Activated naive CD4-positive, alpha-beta T cell treated with anti-CD3 and anti-CD28 coated beads, Interleukin-2, amount 50 U/mL, for 24 hours (primary cell): ENCODE measurements at regions not wholly inside any gene's neighbourhood (a gene's known extent, or its start where the extent isn't known, plus 50 kb on each side); places are given as distances from the start of the nearest gene placed in this dataset.

Experiments
- H3K27ac Mint-ChIP-seq: one replicate; pipeline ENCODE4 v1.8.0; 2021; ENCODE audit warnings: mild to moderate bottlenecking, mixed read lengths
- H3K27me3 Mint-ChIP-seq: one replicate; pipeline ENCODE4 v1.8.0; 2021; ENCODE audit warnings: mixed read lengths
- H3K36me3 Mint-ChIP-seq: one replicate; pipeline ENCODE4 v1.8.0; 2021; ENCODE audit warnings: mixed read lengths
- H3K4me1 Mint-ChIP-seq: one replicate; pipeline ENCODE4 v1.8.0; 2021; ENCODE audit warnings: mixed read lengths
- H3K4me3 Mint-ChIP-seq: one replicate; pipeline ENCODE4 v1.8.0; 2021; ENCODE audit warnings: mild to moderate bottlenecking, mixed read lengths
- H3K9me3 Mint-ChIP-seq: one replicate; pipeline ENCODE4 v1.8.0; 2021; ENCODE audit warnings: mixed read lengths

- peaks cover 5% of the 10 kb centered on the region for H3K9me3 Mint-ChIP-seq
- no peak overlapping the region for H3K4me3 Mint-ChIP-seq
- no peaks in the 10 kb centered on the region for H3K36me3 Mint-ChIP-seq
- H3K4me1 Mint-ChIP-seq = no peaks in the 10 kb centered on the region
- H3K27ac Mint-ChIP-seq = no peak overlapping the region
- no peaks in the 10 kb centered on the region for H3K27me3 Mint-ChIP-seq
These were observed 460.3 kb downstream of the GRXCR1 start for GRCh38 chr4:43352859-43353258.

DNA sequence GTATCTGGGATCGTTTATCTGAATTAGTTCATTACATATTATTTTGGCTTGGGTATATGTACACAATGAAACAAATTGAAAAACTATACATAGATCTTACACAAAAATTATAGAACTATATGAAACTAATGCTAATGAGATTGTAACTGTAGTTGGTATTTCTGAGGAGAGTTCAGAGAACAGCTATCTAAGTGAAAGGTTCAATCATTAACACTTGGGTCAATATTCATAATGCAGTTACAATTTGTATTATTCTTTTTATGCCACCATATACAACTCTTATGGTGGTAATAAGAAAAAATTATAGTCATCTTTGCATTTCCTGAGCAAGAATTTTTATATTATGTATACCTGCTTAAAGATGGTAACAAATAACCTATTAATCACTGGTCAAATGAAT, 461.0 kb downstream of the GRXCR1 start:
- no peaks in the 10 kb centered on the region for H3K4me1 Mint-ChIP-seq
- no peaks in the 10 kb centered on the region for H3K36me3 Mint-ChIP-seq
- H3K27me3 Mint-ChIP-seq = no peaks in the 10 kb centered on the region
- peaks cover 5% of the 10 kb centered on the region for H3K9me3 Mint-ChIP-seq
- H3K27ac Mint-ChIP-seq = no peak overlapping the region
- H3K4me3 Mint-ChIP-seq = no peak overlapping the region

DNA sequence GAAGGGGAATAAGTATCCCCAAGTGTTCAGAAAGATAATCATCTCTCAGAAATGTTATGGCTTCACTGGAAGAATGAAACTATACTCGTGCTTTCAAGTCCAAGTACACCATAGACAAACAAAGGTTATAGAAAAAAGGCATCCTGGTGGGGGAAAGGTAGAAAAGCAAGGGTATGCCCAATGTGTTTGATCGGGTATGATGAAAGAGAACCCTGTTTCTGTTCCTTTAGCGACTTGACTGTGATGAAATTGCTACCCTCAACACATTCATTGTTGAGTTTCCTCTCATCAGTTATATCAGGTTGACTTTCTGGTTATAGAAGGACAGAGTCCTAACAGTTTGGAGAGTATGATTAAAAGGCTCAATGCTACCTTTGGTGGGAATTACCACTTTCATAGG, 464.3 kb downstream of the GRXCR1 start:
- no peaks in the 10 kb centered on the region for H3K36me3 Mint-ChIP-seq
- no peaks in the 10 kb centered on the region for H3K27me3 Mint-ChIP-seq
- H3K27ac Mint-ChIP-seq = no peak overlapping the region
- H3K4me3 Mint-ChIP-seq = no peak overlapping the region
- H3K4me1 Mint-ChIP-seq = no peaks in the 10 kb centered on the region
- no peaks in the 10 kb centered on the region for H3K9me3 Mint-ChIP-seq

DNA sequence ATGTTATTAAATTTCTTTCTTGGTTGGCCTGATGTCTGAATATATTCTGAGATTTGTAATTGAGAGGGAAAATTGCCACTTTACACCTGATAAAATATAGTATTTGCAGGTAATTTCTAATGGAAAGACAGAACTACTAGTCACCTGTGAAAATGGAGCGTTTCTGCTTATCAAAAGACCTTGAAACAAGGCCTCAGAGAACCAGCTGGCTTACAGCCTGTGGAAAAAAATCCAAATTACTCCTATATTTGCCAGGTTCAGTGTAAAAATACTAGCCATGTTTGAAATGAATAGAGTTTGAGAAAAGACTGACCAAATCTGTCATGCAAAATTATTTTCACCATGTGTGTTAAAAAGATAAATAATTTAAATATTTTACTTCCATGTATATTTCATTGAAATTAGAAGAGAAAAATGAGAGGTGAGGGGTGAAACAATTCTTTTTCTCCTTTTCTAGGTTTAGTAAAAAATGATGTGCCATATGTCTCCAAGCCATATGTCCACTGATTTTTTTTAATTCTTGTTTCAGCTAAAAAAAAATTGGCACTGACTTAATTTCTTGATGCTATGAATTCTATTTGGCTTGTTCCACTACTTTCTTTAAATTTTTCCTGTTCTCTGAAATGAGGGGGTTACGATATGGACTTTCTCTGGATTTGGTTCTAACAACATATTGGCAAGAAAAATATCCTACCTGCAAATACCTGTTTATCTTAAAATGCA, 464.9 kb downstream of the GRXCR1 start:
- Mint-ChIP-seq H3K36me3 (no peaks in the 10 kb centered on the region), H3K4me3 (no peak overlapping the region), H3K27me3 (no peaks in the 10 kb centered on the region), H3K4me1 (no peaks in the 10 kb centered on the region), H3K9me3 (no peaks in the 10 kb centered on the region), H3K27ac (no peak overlapping the region)

DNA sequence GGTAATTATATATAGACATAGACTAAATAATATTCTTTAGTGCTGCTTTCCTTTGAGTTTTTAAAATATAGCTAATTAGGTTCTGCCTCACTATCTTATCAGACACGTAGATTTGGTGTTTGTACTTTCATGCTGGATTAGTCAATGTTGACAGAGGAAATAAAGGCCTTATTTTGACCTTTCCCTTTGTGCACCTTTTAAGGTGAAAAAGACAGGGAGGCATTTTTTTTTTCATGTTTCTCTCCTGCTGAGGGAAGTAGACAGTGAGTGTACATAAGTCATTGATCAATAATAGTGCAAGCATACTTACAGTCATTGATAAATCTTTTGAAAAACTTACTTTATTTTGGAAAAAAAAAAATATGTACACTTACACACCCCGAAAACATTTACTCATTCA, 467.8 kb downstream of the GRXCR1 start:
- Mint-ChIP-seq H3K36me3 (no peaks in the 10 kb centered on the region), H3K4me3 (no peak overlapping the region), H3K27me3 (no peaks in the 10 kb centered on the region), H3K4me1 (no peaks in the 10 kb centered on the region), H3K27ac (no peak overlapping the region), H3K9me3 (no peaks in the 10 kb centered on the region)

GRCh38 chr4:43362875-43363636, 470.5 kb downstream of the GRXCR1 start:
- Mint-ChIP-seq H3K27me3 (no peaks in the 10 kb centered on the region), H3K4me3 (no peak overlapping the region), H3K4me1 (no peaks in the 10 kb centered on the region), H3K27ac (no peak overlapping the region), H3K36me3 (no peaks in the 10 kb centered on the region), H3K9me3 (no peaks in the 10 kb centered on the region)

GRCh38 chr4:43369036-43369594, 476.6 kb downstream of the GRXCR1 start:
- Mint-ChIP-seq H3K9me3 (peaks cover 7% of the 10 kb centered on the region), H3K4me1 (no peaks in the 10 kb centered on the region), H3K4me3 (no peak overlapping the region), H3K27ac (no peak overlapping the region), H3K27me3 (no peaks in the 10 kb centered on the region), H3K36me3 (no peaks in the 10 kb centered on the region)

DNA sequence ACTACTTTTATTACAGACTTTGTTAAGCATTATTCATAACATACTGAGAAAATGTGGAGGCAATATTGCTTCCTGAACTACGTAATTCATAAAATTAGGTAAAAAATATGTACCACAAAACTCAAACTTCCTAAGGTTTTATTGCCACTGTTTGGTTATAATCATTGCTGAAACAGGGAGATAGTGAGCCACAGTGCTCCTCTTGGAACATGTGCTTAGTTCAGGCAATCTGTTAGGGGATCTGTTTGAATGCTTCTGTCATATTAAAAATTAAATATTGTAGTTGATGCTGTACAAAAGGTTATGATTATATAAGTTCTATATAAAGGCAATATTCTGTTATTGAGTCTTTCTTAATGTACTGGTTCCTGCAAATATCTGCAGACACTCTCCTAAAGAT, 480.7 kb downstream of the GRXCR1 start:
- Mint-ChIP-seq H3K9me3 (peaks cover 11% of the 10 kb centered on the region), H3K36me3 (no peaks in the 10 kb centered on the region), H3K27me3 (no peaks in the 10 kb centered on the region), H3K4me1 (no peaks in the 10 kb centered on the region), H3K27ac (no peak overlapping the region), H3K4me3 (no peak overlapping the region)

- Mint-ChIP-seq H3K27me3 (no peaks in the 10 kb centered on the region), H3K27ac (no peak overlapping the region), H3K9me3 (peaks cover 11% of the 10 kb centered on the region), H3K4me1 (no peaks in the 10 kb centered on the region), H3K4me3 (no peak overlapping the region), H3K36me3 (no peaks in the 10 kb centered on the region)
These were observed 481.8 kb downstream of the GRXCR1 start for GRCh38 chr4:43374216-43374751.

DNA sequence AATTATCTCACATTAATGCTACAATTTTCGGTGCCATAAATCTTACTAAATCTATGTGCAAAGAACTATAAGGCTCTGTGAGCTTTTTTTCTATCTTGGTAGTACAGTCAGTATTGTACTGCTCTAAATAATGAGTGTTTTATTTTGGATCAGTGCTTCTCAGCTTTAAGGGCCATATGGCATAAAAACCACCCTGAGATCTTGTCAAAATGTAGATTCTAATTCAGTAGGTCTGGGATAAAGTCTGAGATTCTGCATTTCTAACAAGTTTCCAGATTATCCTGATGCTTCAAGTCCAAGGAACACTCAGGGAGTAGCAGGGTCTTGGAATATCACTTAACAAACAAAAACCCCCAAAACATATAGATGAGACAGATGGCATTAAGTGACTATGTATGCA, 486.5 kb downstream of the GRXCR1 start:
- Mint-ChIP-seq H3K4me3 (no peak overlapping the region), H3K4me1 (no peaks in the 10 kb centered on the region), H3K27ac (no peak overlapping the region), H3K9me3 (peaks cover 4% of the 10 kb centered on the region), H3K27me3 (no peaks in the 10 kb centered on the region), H3K36me3 (no peaks in the 10 kb centered on the region)

GRCh38 chr4:43380093-43380492, 487.6 kb downstream of the GRXCR1 start:
- H3K4me1 Mint-ChIP-seq = no peaks in the 10 kb centered on the region
- H3K4me3 Mint-ChIP-seq = no peak overlapping the region
- H3K27me3 Mint-ChIP-seq = no peaks in the 10 kb centered on the region
- H3K36me3 Mint-ChIP-seq = no peaks in the 10 kb centered on the region
- no peak overlapping the region for H3K27ac Mint-ChIP-seq
- peaks cover 4% of the 10 kb centered on the region for H3K9me3 Mint-ChIP-seq

- no peaks in the 10 kb centered on the region for H3K27me3 Mint-ChIP-seq
- H3K9me3 Mint-ChIP-seq = no peaks in the 10 kb centered on the region
- no peaks in the 10 kb centered on the region for H3K36me3 Mint-ChIP-seq
- no peaks in the 10 kb centered on the region for H3K4me1 Mint-ChIP-seq
- H3K4me3 Mint-ChIP-seq = no peak overlapping the region
- H3K27ac Mint-ChIP-seq = no peak overlapping the region
These were observed 498.6 kb downstream of the GRXCR1 start for GRCh38 chr4:43391069-43391468.

- H3K4me3 Mint-ChIP-seq = no peak overlapping the region
- H3K36me3 Mint-ChIP-seq = no peaks in the 10 kb centered on the region
- H3K27me3 Mint-ChIP-seq = no peaks in the 10 kb centered on the region
- peaks cover 4% of the 10 kb centered on the region for H3K9me3 Mint-ChIP-seq
- no peak overlapping the region for H3K27ac Mint-ChIP-seq
- no peaks in the 10 kb centered on the region for H3K4me1 Mint-ChIP-seq
These were observed 502.5 kb downstream of the GRXCR1 start for GRCh38 chr4:43394976-43395375.

DNA sequence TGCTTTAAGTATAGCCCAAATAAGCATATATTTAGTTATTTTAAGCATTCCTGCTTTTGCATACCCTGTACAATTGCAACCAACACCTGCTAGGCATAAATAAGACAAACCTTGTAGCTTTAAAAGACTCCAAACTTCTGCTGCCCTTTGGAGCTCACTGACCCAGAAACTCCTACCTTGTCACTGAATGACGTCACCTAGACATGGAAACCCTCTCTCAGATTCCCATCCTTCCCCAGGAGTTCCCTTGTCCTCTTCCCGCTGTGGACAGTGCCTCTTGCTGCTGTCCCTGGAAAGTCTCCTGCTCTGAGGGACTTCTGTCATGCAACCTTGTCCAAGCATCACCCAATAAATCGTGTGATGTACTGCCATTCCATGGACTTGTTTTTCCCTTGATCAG, 507.2 kb downstream of the GRXCR1 start:
- no peaks in the 10 kb centered on the region for H3K27me3 Mint-ChIP-seq
- no peaks in the 10 kb centered on the region for H3K4me1 Mint-ChIP-seq
- H3K27ac Mint-ChIP-seq = no peak overlapping the region
- no peaks in the 10 kb centered on the region for H3K36me3 Mint-ChIP-seq
- H3K4me3 Mint-ChIP-seq = no peak overlapping the region
- H3K9me3 Mint-ChIP-seq = peaks cover 4% of the 10 kb centered on the region

GRCh38 chr4:43402393-43402792, 509.9 kb downstream of the GRXCR1 start:
- Mint-ChIP-seq H3K9me3 (no peaks in the 10 kb centered on the region), H3K36me3 (no peaks in the 10 kb centered on the region), H3K27me3 (no peaks in the 10 kb centered on the region), H3K4me3 (no peak overlapping the region), H3K4me1 (no peaks in the 10 kb centered on the region), H3K27ac (no peak overlapping the region)

- Mint-ChIP-seq H3K27ac (no peak overlapping the region), H3K27me3 (no peaks in the 10 kb centered on the region), H3K4me3 (no peak overlapping the region), H3K9me3 (peaks cover 5% of the 10 kb centered on the region), H3K36me3 (no peaks in the 10 kb centered on the region), H3K4me1 (no peaks in the 10 kb centered on the region)
These were observed 518.1 kb downstream of the GRXCR1 start for GRCh38 chr4:43410636-43411035.
